H9 (cell line): ENCODE measurements at regions not wholly inside any gene's neighbourhood (a gene's known extent, or its start where the extent isn't known, plus 50 kb on each side); places are given as distances from the start of the nearest gene placed in this dataset.
"Not testable (repeated sequence)": the region's sequence is repeated elsewhere in the genome, so short reads cannot be mapped to it uniquely, and the experiment has no call there.

Experiments used
- DNase-seq: peaks from one replicate; pipeline ENCODE4 v3.0.0-alpha.2; 2017
- H2AFZ ChIP-seq: one replicate; pipeline ENCODE4 v1.6.1; 2013; ENCODE audit warnings: mild to moderate bottlenecking, low read length, control low read depth, moderate library complexity
- H2AK5ac ChIP-seq: 2 replicates; pipeline ENCODE4 v1.6.1; 2013; ENCODE audit warnings: low read length, control low read depth, mixed read lengths; ENCODE audit not compliant: insufficient read length
- H2BK120ac ChIP-seq: one replicate; pipeline ENCODE4 v1.6.1; 2013; ENCODE audit warnings: low read depth, mild to moderate bottlenecking, low read length, control low read depth, inconsistent platforms; ENCODE audit not compliant: poor library complexity, severe bottlenecking
- H2BK12ac ChIP-seq: 2 replicates; pipeline ENCODE4 v1.6.1; 2013; ENCODE audit warnings: low read length, control low read depth, mixed read lengths, low read depth; ENCODE audit not compliant: insufficient read length
- H2BK15ac ChIP-seq: 2 replicates; pipeline ENCODE4 v1.6.1; 2013; ENCODE audit warnings: low read depth, low read length, control low read depth
- H2BK20ac ChIP-seq: one replicate; pipeline ENCODE4 v1.6.1; 2013; ENCODE audit warnings: low read depth, mild to moderate bottlenecking, low read length, control low read depth, inconsistent platforms; ENCODE audit not compliant: poor library complexity, severe bottlenecking
- H2BK5ac ChIP-seq: 2 replicates; pipeline ENCODE4 v1.6.1; 2013; ENCODE audit warnings: low read length, control low read depth, mixed read lengths; ENCODE audit not compliant: insufficient read length
- H3K14ac ChIP-seq: 2 replicates; pipeline ENCODE4 v1.6.1; 2013; ENCODE audit warnings: low read length, control low read depth; ENCODE audit not compliant: insufficient read depth
- H3K18ac ChIP-seq: 2 replicates; pipeline ENCODE4 v1.6.1; 2013; ENCODE audit warnings: low read depth, mild to moderate bottlenecking, mixed read lengths, low read length, control low read depth; ENCODE audit not compliant: insufficient read length
- H3K23ac ChIP-seq: 2 replicates; pipeline ENCODE4 v1.6.1; 2013; ENCODE audit warnings: low read length, control low read depth, mixed read lengths, low read depth; ENCODE audit not compliant: insufficient read length
- H3K23me2 ChIP-seq: 2 replicates; pipeline ENCODE4 v1.6.1; 2013; ENCODE audit warnings: low read depth, mild to moderate bottlenecking, mixed read lengths, low read length, control low read depth; ENCODE audit not compliant: insufficient read length, poor library complexity, severe bottlenecking
- H3K27ac ChIP-seq: 2 replicates; pipeline ENCODE4 v1.5.1; 2013; ENCODE audit warnings: low read length, control low read depth, mixed read lengths, low read depth; ENCODE audit not compliant: insufficient read length
- H3K27me3 ChIP-seq: 2 replicates; pipeline ENCODE4 v1.6.1; 2013; ENCODE audit warnings: low read length, control low read depth, inconsistent platforms; ENCODE audit not compliant: insufficient read depth
- H3K4ac ChIP-seq: 2 replicates; pipeline ENCODE4 v1.6.1; 2013; ENCODE audit warnings: low read depth, mild to moderate bottlenecking, control low read depth, inconsistent platforms, low read length, moderate library complexity
- H3K4me1 ChIP-seq: 2 replicates; pipeline ENCODE4 v1.6.1; 2013; ENCODE audit warnings: low read length, control low read depth, inconsistent platforms; ENCODE audit not compliant: insufficient read depth
- H3K4me2 ChIP-seq: 2 replicates; pipeline ENCODE4 v1.6.1; 2013; ENCODE audit warnings: low read length, control low read depth, mixed read lengths; ENCODE audit not compliant: insufficient read length, insufficient read depth
- H3K56ac ChIP-seq: 2 replicates; pipeline ENCODE4 v1.6.1; 2013; ENCODE audit warnings: low read depth, mild to moderate bottlenecking, mixed read lengths, low read length, control low read depth; ENCODE audit not compliant: insufficient read length
- H3K79me1 ChIP-seq: 2 replicates; pipeline ENCODE4 v1.6.1; 2013; ENCODE audit warnings: low read depth, mild to moderate bottlenecking, moderate library complexity, low read length, control low read depth, inconsistent platforms; ENCODE audit not compliant: insufficient read depth, poor library complexity, severe bottlenecking
- H3K79me2 ChIP-seq: 2 replicates; pipeline ENCODE4 v1.6.1; 2013; ENCODE audit warnings: low read length, control low read depth, inconsistent platforms; ENCODE audit not compliant: insufficient read depth
- H3K9ac ChIP-seq: 2 replicates; pipeline ENCODE4 v1.6.1; 2013; ENCODE audit warnings: low read length, control low read depth, mixed read lengths; ENCODE audit not compliant: insufficient read length; ENCODE audit errors: extremely low read depth
- H3K9me3 ChIP-seq: one replicate; pipeline ENCODE4 v1.6.1; 2013; ENCODE audit warnings: low read depth, low read length, inconsistent platforms; ENCODE audit not compliant: control insufficient read depth
- H3T11ph ChIP-seq: one replicate; pipeline ENCODE4 v1.6.1; 2013; ENCODE audit warnings: mild to moderate bottlenecking, low read length, control low read depth, inconsistent platforms
- H4K20me1 ChIP-seq: one replicate; pipeline ENCODE4 v1.6.1; 2013; ENCODE audit not compliant: control insufficient read depth, insufficient read length, insufficient read depth
- H4K5ac ChIP-seq: 2 replicates; pipeline ENCODE4 v1.6.1; 2013; ENCODE audit warnings: low read depth, mild to moderate bottlenecking, mixed read lengths, low read length, control low read depth; ENCODE audit not compliant: insufficient read length
- H4K8ac ChIP-seq: replicated peaks from 2 replicates; pipeline ENCODE4 v1.6.1; 2013; ENCODE audit warnings: low read length, control low read depth, mixed read lengths, low read depth; ENCODE audit not compliant: insufficient read length
- H4K91ac ChIP-seq: 2 replicates; pipeline ENCODE4 v1.6.1; 2013; ENCODE audit warnings: low read depth, mild to moderate bottlenecking, moderate library complexity, mixed read lengths, low read length, control low read depth; ENCODE audit not compliant: insufficient read length
- H3K27ac Mint-ChIP-seq, 3 experiments: 2 replicates in 2 of 3; 3 replicates in 1 of 3; pipeline ENCODE4 v1.8.0; 2020 to 2021; ENCODE audit warnings: mixed read lengths in 3 of 3, mild to moderate bottlenecking in 1 of 3, moderate library complexity in 1 of 3
- H3K27me3 Mint-ChIP-seq: 2 replicates; pipeline ENCODE4 v1.8.0; 2021; ENCODE audit warnings: low read depth, mild to moderate bottlenecking, moderate library complexity, mixed read lengths
- H3K36me3 Mint-ChIP-seq, 3 experiments: 2 replicates in 2 of 3; 3 replicates in 1 of 3; pipeline ENCODE4 v1.8.0; 2020 to 2021; ENCODE audit warnings: low read depth in 3 of 3, mixed read lengths in 3 of 3; ENCODE audit not compliant: insufficient read depth in 1 of 3
- H3K4me1 Mint-ChIP-seq, 2 experiments: 2 replicates each; pipeline ENCODE4 v1.8.0; 2020; ENCODE audit warnings: mixed read lengths in 2 of 2
- H3K4me3 Mint-ChIP-seq, 2 experiments: 2 replicates in 1 of 2; 3 replicates in 1 of 2; pipeline ENCODE4 v1.8.0; 2020 to 2021; ENCODE audit warnings: mild to moderate bottlenecking in 2 of 2, mixed read lengths in 2 of 2, moderate library complexity in 1 of 2
- H3K9me3 Mint-ChIP-seq, 2 experiments: 2 replicates in 1 of 2; 3 replicates in 1 of 2; pipeline ENCODE4 v1.8.0; 2020; ENCODE audit warnings: mild to moderate bottlenecking in 2 of 2, mixed read lengths in 2 of 2, moderate library complexity in 1 of 2
- WGBS: extraction: QIAGEN DNeasy Blood & Tissue Kit; methylation state at CpG from one replicate; pipeline ENCODE4 v1.1.7; 2013; ENCODE audit warnings: missing lambda C conversion rate, low lambda C conversion rate, mixed read lengths; ENCODE audit not compliant: insufficient read length; ENCODE audit errors: extremely low coverage; 5-methylcytosine and 5-hydroxymethylcytosine counted together

GRCh38 chr17:64724246-64724645 lies 62.1 kb upstream of the SMURF2 start:
- H2BK15ac ChIP-seq, H2BK12ac ChIP-seq, H3K4me2 ChIP-seq, H2BK5ac ChIP-seq, H2AK5ac ChIP-seq, H3K27me3 Mint-ChIP-seq, H2BK120ac ChIP-seq, H3K14ac ChIP-seq, H3K36me3 Mint-ChIP-seq, H3K79me2 ChIP-seq, H3K9ac ChIP-seq, H3K23me2 ChIP-seq, H4K5ac ChIP-seq, H3K4me1 Mint-ChIP-seq, H4K8ac ChIP-seq, H3K27me3 ChIP-seq, H3K9me3 Mint-ChIP-seq, H3K4me1 ChIP-seq, H4K20me1 ChIP-seq, H3T11ph ChIP-seq, H4K91ac ChIP-seq, H3K18ac ChIP-seq, H3K23ac ChIP-seq, H3K56ac ChIP-seq, DNase-seq, H3K27ac ChIP-seq, H2BK20ac ChIP-seq, H3K4ac ChIP-seq, H2AFZ ChIP-seq, H3K4me3 Mint-ChIP-seq, H3K79me1 ChIP-seq, H3K27ac Mint-ChIP-seq, H3K9me3 ChIP-seq: not testable (repeated sequence)
- no CpG with 5 or more reads among the region's 8 CpGs for WGBS
